Fibroblast of lung (primary cell): ENCODE measurements at regions not wholly inside any gene's neighbourhood (a gene's known extent, or its start where the extent isn't known, plus 50 kb on each side); places are given as distances from the start of the nearest gene placed in this dataset.

Experiments
- DNase-seq, 2 donors: peaks; one replicate each; pipeline versions ENCODE4 v3.0.0 to v3.0.0-alpha.2; 2010; ENCODE audit warnings: low read depth in 2 of 2
- H2AFZ ChIP-seq: 2 replicates; pipeline ENCODE4 v1.5.1; 2012; ENCODE audit warnings: low read length, control low read depth, inconsistent platforms
- H3K27ac ChIP-seq: 2 replicates; pipeline ENCODE4 v1.5.1; 2011; ENCODE audit warnings: low read length, control low read depth; ENCODE audit not compliant: insufficient read depth
- H3K27me3 ChIP-seq: 2 replicates; pipeline ENCODE4 v1.5.1; 2011; ENCODE audit warnings: mild to moderate bottlenecking, low read length; ENCODE audit not compliant: control insufficient read depth, insufficient read depth
- H3K36me3 ChIP-seq: 2 replicates; pipeline ENCODE4 v1.5.1; 2011; ENCODE audit warnings: low read length; ENCODE audit not compliant: control insufficient read depth, insufficient read depth
- H3K4me1 ChIP-seq: 2 replicates; pipeline ENCODE4 v1.5.1; 2011; ENCODE audit warnings: low read length; ENCODE audit not compliant: control insufficient read depth, insufficient read depth; ENCODE audit errors: extremely low read depth
- H3K4me2 ChIP-seq: 2 replicates; pipeline ENCODE4 v1.5.1; 2011; ENCODE audit warnings: low read length, control low read depth; ENCODE audit not compliant: insufficient read depth; ENCODE audit errors: extremely low read depth
- H3K4me3 ChIP-seq, 4 experiments: fragments of 200-600 bp in 1 of 4; sonication (generic) in 1 of 4; replicated peaks in 1 of 4; 2 replicates each; pipeline ENCODE4 v1.5.1; 2011 to 2016; ENCODE audit warnings: low read length in 4 of 4, low read depth in 3 of 4, mild to moderate bottlenecking in 3 of 4, control low read depth in 2 of 4, inconsistent platforms in 1 of 4, mixed read lengths in 1 of 4; ENCODE audit not compliant: insufficient read depth in 1 of 4; ENCODE audit errors: control extremely low read depth in 1 of 4
- H3K79me2 ChIP-seq: 2 replicates; pipeline ENCODE4 v1.5.1; 2012; ENCODE audit warnings: mild to moderate bottlenecking, low read length, inconsistent platforms; ENCODE audit not compliant: control insufficient read depth, insufficient read depth
- H3K9ac ChIP-seq: 2 replicates; pipeline ENCODE4 v1.5.1; 2011; ENCODE audit warnings: mild to moderate bottlenecking, low read length, control low read depth; ENCODE audit not compliant: insufficient read depth
- H3K9me3 ChIP-seq: 2 replicates; pipeline ENCODE4 v1.5.1; 2012; ENCODE audit warnings: low read depth, low read length; ENCODE audit not compliant: control insufficient read depth, insufficient read depth
- H4K20me1 ChIP-seq: 2 replicates; pipeline ENCODE4 v1.5.1; 2011; ENCODE audit warnings: low read length; ENCODE audit not compliant: control insufficient read depth, insufficient read depth; ENCODE audit errors: extremely low read depth
- CTCF ChIP-seq, 2 donors: IDR thresholded peaks in 1 of 2; conservative IDR thresholded peaks in 1 of 2; 1 replicate in 1 of 2; 2 replicates in 1 of 2; pipeline ENCODE4 v1.5.1; 2011 to 2012; ENCODE audit warnings: low read length in 2 of 2, control low read depth in 1 of 2, inconsistent platforms in 1 of 2, low read depth in 1 of 2, mild to moderate bottlenecking in 1 of 2
- EZH2 ChIP-seq: IDR thresholded peaks from 2 replicates; pipeline ENCODE4 v1.5.1; 2012; ENCODE audit warnings: low read length, control low read depth, mild to moderate bottlenecking; ENCODE audit errors: missing control alignments

GRCh38 chr2:107132746-107133145 lies 246.8 kb upstream of the ST6GAL2 start:
- Histone ChIP-seq H3K4me2 (no peak overlapping the region), H3K4me1 (no peaks in the 10 kb centered on the region), H3K79me2 (no peaks in the 10 kb centered on the region), H2AFZ (no peak overlapping the region), H3K27ac (no peak overlapping the region), H3K9me3 (no peaks in the 10 kb centered on the region), H4K20me1 (no peaks in the 10 kb centered on the region), H3K9ac (no peak overlapping the region), H3K27me3 (no peaks in the 10 kb centered on the region), H3K36me3 (no peaks in the 10 kb centered on the region), H3K4me3 (no peak overlapping the region)
- DNase-seq: no peak
- TF ChIP-seq CTCF (conservative IDR thresholded peaks at IDR 0.05 in 1 of 2, IDR thresholded peaks at IDR 0.05 in 1 of 2; ENCODE audit: low read depth in 1 of 2, low read length in 2 of 2): no peak
- TF ChIP-seq EZH2: no peak

GRCh38 chr2:107133412-107133811 lies 247.4 kb upstream of the ST6GAL2 start:
- no peak overlapping the region for H3K27ac ChIP-seq
- no peaks in the 10 kb centered on the region for H3K4me1 ChIP-seq
- H3K4me2 ChIP-seq: no peak overlapping the region
- no peaks in the 10 kb centered on the region for H3K36me3 ChIP-seq
- TF ChIP-seq CTCF (conservative IDR thresholded peaks at IDR 0.05 in 1 of 2, IDR thresholded peaks at IDR 0.05 in 1 of 2; ENCODE audit: low read depth in 1 of 2, low read length in 2 of 2) (no peak), EZH2 (no peak)
- H3K27me3 ChIP-seq: no peaks in the 10 kb centered on the region
- H2AFZ ChIP-seq: no peak overlapping the region
- H3K4me3 ChIP-seq: no peak overlapping the region
- no peak overlapping the region for H3K9ac ChIP-seq
- H3K9me3 ChIP-seq: no peaks in the 10 kb centered on the region
- H3K79me2 ChIP-seq: no peaks in the 10 kb centered on the region
- H4K20me1 ChIP-seq: no peaks in the 10 kb centered on the region
- no peak for DNase-seq

GRCh38 chr2:107136733-107137132 lies 250.8 kb upstream of the ST6GAL2 start:
- Histone ChIP-seq H3K27ac (no peak overlapping the region), H3K9ac (no peak overlapping the region), H2AFZ (no peak overlapping the region), H3K4me1 (no peaks in the 10 kb centered on the region), H3K4me3 (no peak overlapping the region), H3K36me3 (no peaks in the 10 kb centered on the region), H3K79me2 (no peaks in the 10 kb centered on the region), H3K4me2 (no peak overlapping the region), H3K9me3 (no peaks in the 10 kb centered on the region), H3K27me3 (no peaks in the 10 kb centered on the region), H4K20me1 (no peaks in the 10 kb centered on the region)
- TF ChIP-seq EZH2 (no peak), CTCF (conservative IDR thresholded peaks at IDR 0.05 in 1 of 2, IDR thresholded peaks at IDR 0.05 in 1 of 2; ENCODE audit: low read depth in 1 of 2, low read length in 2 of 2) (no peak)
- DNase-seq: no peak
